GM18502 (cell line): ENCODE measurements at regions not wholly inside any gene's neighbourhood (a gene's known extent, or its start where the extent isn't known, plus 50 kb on each side); places are given as distances from the start of the nearest gene placed in this dataset.

ENCODE experiments used
- ATAC-seq: cut with Tn5 transposase; IDR thresholded peaks from one replicate; pipeline ENCODE4 v1.9.1; 2021; ENCODE audit warnings: mild to moderate bottlenecking; ENCODE audit not compliant: unreplicated experiment, poor library complexity

- ATAC-seq: no peak
Measured at GRCh38 chr4:35710343-35710742, 534.0 kb downstream of the ARAP2 start.

GRCh38 chr4:35711127-35711526 is 533.2 kb downstream of the ARAP2 start:
- ATAC-seq: no peak

GRCh38 chr4:35723973-35724372 is 520.3 kb downstream of the ARAP2 start:
- no peak for ATAC-seq

- ATAC-seq: peak; percentile 60
Measured at GRCh38 chr4:35725131-35725530, 519.2 kb downstream of the ARAP2 start.

- no peak for ATAC-seq
Measured at GRCh38 chr4:35730414-35730813, 513.9 kb downstream of the ARAP2 start.

GRCh38 chr4:35734381-35735098 is 509.8 kb downstream of the ARAP2 start:
- ATAC-seq: no peak

- no peak for ATAC-seq
Measured at GRCh38 chr4:35739308-35739707, 505.0 kb downstream of the ARAP2 start.

- ATAC-seq: no peak
Measured at GRCh38 chr4:35754047-35754446, 490.3 kb downstream of the ARAP2 start.

- ATAC-seq: no peak
Measured at GRCh38 chr4:35757836-35758235, 486.5 kb downstream of the ARAP2 start.

GRCh38 chr4:35760807-35761206 is 483.5 kb downstream of the ARAP2 start:
- no peak for ATAC-seq

- no peak for ATAC-seq
Measured at GRCh38 chr4:35771571-35771970, 472.7 kb downstream of the ARAP2 start.

- no peak for ATAC-seq
Measured at GRCh38 chr4:35772291-35772690, 472.0 kb downstream of the ARAP2 start.

GRCh38 chr4:35789899-35790574 is 454.3 kb downstream of the ARAP2 start:
- no peak for ATAC-seq

GRCh38 chr4:35793045-35793722 is 451.1 kb downstream of the ARAP2 start:
- no peak for ATAC-seq

- no peak for ATAC-seq
Measured at GRCh38 chr4:35793766-35794165, 450.5 kb downstream of the ARAP2 start.

- no peak for ATAC-seq
Measured at GRCh38 chr4:35800669-35801068, 443.6 kb downstream of the ARAP2 start.

- no peak for ATAC-seq
Measured at GRCh38 chr4:35802644-35803043, 441.7 kb downstream of the ARAP2 start.

GRCh38 chr4:35818520-35818919 is 425.8 kb downstream of the ARAP2 start:
- ATAC-seq: no peak

GRCh38 chr4:35820003-35820402 is 424.3 kb downstream of the ARAP2 start:
- no peak for ATAC-seq

- ATAC-seq: no peak
Measured at GRCh38 chr4:35824231-35824630, 420.1 kb downstream of the ARAP2 start.

GRCh38 chr4:35835893-35836292 is 408.4 kb downstream of the ARAP2 start:
- ATAC-seq: no peak
